ENCODE measurements at regions not wholly inside any gene's neighbourhood (a gene's known extent, or its start where the extent isn't known, plus 50 kb on each side); places are given as distances from the start of the nearest gene placed in this dataset.
"Not testable (repeated sequence)": the region's sequence is repeated elsewhere in the genome, so short reads cannot be mapped to it uniquely, and the experiment has no call there.

- DNase-seq; intact Hi-C loops (cut with DNase I); H3K9me3 ChIP-seq (ENCODE audit: control insufficient read depth, low read length); H3K4me3 ChIP-seq (ENCODE audit: low read length); H3K27ac ChIP-seq (ENCODE audit: low read length); H3K27me3 ChIP-seq (ENCODE audit: control insufficient read depth, insufficient read depth); H3K4me1 ChIP-seq (ENCODE audit: control insufficient read depth, insufficient read depth, low read length); ATAC-seq: not testable (repeated sequence)
- 98% methylated on average over 1 of the region's 1 CpG for WGBS
Observed at GRCh38 chr3:101975415-101975814, 126.1 kb downstream of the NFKBIZ start.

GRCh38 chr3:101976473-101976872, 127.2 kb downstream of the NFKBIZ start:
- ATAC-seq: peak; percentile 62 to 76
- Histone ChIP-seq H3K9me3 (ENCODE audit: control insufficient read depth, low read length) (no peaks in the 10 kb centered on the region), H3K4me3 (ENCODE audit: low read length) (no peak overlapping the region), H3K27ac (ENCODE audit: low read length) (no peak overlapping the region), H3K27me3 (ENCODE audit: control insufficient read depth, insufficient read depth) (no peaks in the 10 kb centered on the region), H3K4me1 (ENCODE audit: control insufficient read depth, insufficient read depth, low read length) (no peaks in the 10 kb centered on the region)
- intact Hi-C loops (cut with DNase I): no loop called here
- no peak for DNase-seq
- WGBS: 78% methylated on average over 1 of the region's 1 CpG

- 57% methylated on average over 2 of the region's 2 CpGs for WGBS
- DNase-seq (no peak), ATAC-seq (no peak)
- H3K27me3 ChIP-seq (ENCODE audit: control insufficient read depth, insufficient read depth): no peaks in the 10 kb centered on the region
- no peaks in the 10 kb centered on the region for H3K4me1 ChIP-seq (ENCODE audit: control insufficient read depth, insufficient read depth, low read length)
- intact Hi-C loops (cut with DNase I): no loop called here
- no peaks in the 10 kb centered on the region for H3K9me3 ChIP-seq (ENCODE audit: control insufficient read depth, low read length)
- H3K4me3 ChIP-seq (ENCODE audit: low read length): no peak overlapping the region
- H3K27ac ChIP-seq (ENCODE audit: low read length): no peak overlapping the region
Observed at GRCh38 chr3:101978348-101978747, 129.0 kb downstream of the NFKBIZ start.

GRCh38 chr3:101979033-101979432, 129.7 kb downstream of the NFKBIZ start:
- intact Hi-C loops (cut with DNase I): no loop called here
- no peak for DNase-seq
- no peak overlapping the region for H3K4me3 ChIP-seq (ENCODE audit: low read length)
- H3K4me1 ChIP-seq (ENCODE audit: control insufficient read depth, insufficient read depth, low read length): no peaks in the 10 kb centered on the region
- H3K9me3 ChIP-seq (ENCODE audit: control insufficient read depth, low read length): no peaks in the 10 kb centered on the region
- no peak for ATAC-seq
- WGBS: 90% methylated on average over 3 of the region's 3 CpGs
- H3K27me3 ChIP-seq (ENCODE audit: control insufficient read depth, insufficient read depth): no peaks in the 10 kb centered on the region
- no peak overlapping the region for H3K27ac ChIP-seq (ENCODE audit: low read length)

GRCh38 chr3:101984356-101984755, 135.0 kb downstream of the NFKBIZ start:
- H3K27me3 ChIP-seq (ENCODE audit: control insufficient read depth, insufficient read depth): no peaks in the 10 kb centered on the region
- ATAC-seq: no peak
- intact Hi-C loops (cut with DNase I): no loop called here

GRCh38 chr3:101988596-101988995, 139.3 kb downstream of the NFKBIZ start:
- Histone ChIP-seq H3K4me3 (ENCODE audit: low read length) (no peak overlapping the region), H3K4me1 (ENCODE audit: control insufficient read depth, insufficient read depth, low read length) (no peaks in the 10 kb centered on the region), H3K27ac (ENCODE audit: low read length) (no peak overlapping the region), H3K27me3 (ENCODE audit: control insufficient read depth, insufficient read depth) (no peaks in the 10 kb centered on the region), H3K9me3 (ENCODE audit: control insufficient read depth, low read length) (no peaks in the 10 kb centered on the region)
- ATAC-seq: no peak
- DNase-seq: no peak
- WGBS: 70% methylated on average over 3 of the region's 3 CpGs
- intact Hi-C loops (cut with DNase I): no loop called here

More at GRCh38 chr3:101984356-101984755, 135.0 kb downstream of the NFKBIZ start:
- Histone ChIP-seq H3K27ac (ENCODE audit: low read length) (no peak overlapping the region), H3K9me3 (ENCODE audit: control insufficient read depth, low read length) (no peaks in the 10 kb centered on the region), H3K4me1 (ENCODE audit: control insufficient read depth, insufficient read depth, low read length) (no peaks in the 10 kb centered on the region), H3K4me3 (ENCODE audit: low read length) (no peak overlapping the region)
- DNase-seq: no peak
- 80% methylated on average over 4 of the region's 4 CpGs for WGBS

- H3K9me3 ChIP-seq (ENCODE audit: control insufficient read depth, low read length): no peaks in the 10 kb centered on the region
- H3K4me1 ChIP-seq (ENCODE audit: control insufficient read depth, insufficient read depth, low read length): no peaks in the 10 kb centered on the region
- intact Hi-C loops (cut with DNase I): no loop called here
- H3K27me3 ChIP-seq (ENCODE audit: control insufficient read depth, insufficient read depth): no peaks in the 10 kb centered on the region
- DNase-seq (no peak), ATAC-seq (no peak)
- WGBS: 91% methylated on average over 5 of the region's 5 CpGs
- H3K4me3 ChIP-seq (ENCODE audit: low read length): no peak overlapping the region
- H3K27ac ChIP-seq (ENCODE audit: low read length): no peak overlapping the region
Observed at GRCh38 chr3:101989578-101990200, 140.4 kb downstream of the NFKBIZ start.

GRCh38 chr3:101992863-101993262, 143.5 kb downstream of the NFKBIZ start:
- 83% methylated on average over 2 of the region's 2 CpGs for WGBS
- no peak overlapping the region for H3K27ac ChIP-seq (ENCODE audit: low read length)
- intact Hi-C loops (cut with DNase I): no loop called here
- H3K4me3 ChIP-seq (ENCODE audit: low read length): no peak overlapping the region
- no peaks in the 10 kb centered on the region for H3K4me1 ChIP-seq (ENCODE audit: control insufficient read depth, insufficient read depth, low read length)
- no peaks in the 10 kb centered on the region for H3K9me3 ChIP-seq (ENCODE audit: control insufficient read depth, low read length)
- no peaks in the 10 kb centered on the region for H3K27me3 ChIP-seq (ENCODE audit: control insufficient read depth, insufficient read depth)
- DNase-seq (no peak), ATAC-seq (no peak)

GRCh38 chr3:101994386-101994785, 145.1 kb downstream of the NFKBIZ start:
- H3K27ac ChIP-seq (ENCODE audit: low read length): no peak overlapping the region
- H3K9me3 ChIP-seq (ENCODE audit: control insufficient read depth, low read length): no peaks in the 10 kb centered on the region
- ATAC-seq: no peak
- H3K4me3 ChIP-seq (ENCODE audit: low read length): no peak overlapping the region
- no peak for DNase-seq
- 89% methylated on average over 3 of the region's 3 CpGs for WGBS
- no peaks in the 10 kb centered on the region for H3K27me3 ChIP-seq (ENCODE audit: control insufficient read depth, insufficient read depth)
- no peaks in the 10 kb centered on the region for H3K4me1 ChIP-seq (ENCODE audit: control insufficient read depth, insufficient read depth, low read length)
- intact Hi-C loops (cut with DNase I): no loop called here

GRCh38 chr3:101995371-101996046, 146.2 kb downstream of the NFKBIZ start:
- Histone ChIP-seq H3K27ac (ENCODE audit: low read length) (no peak overlapping the region), H3K9me3 (ENCODE audit: control insufficient read depth, low read length) (no peaks in the 10 kb centered on the region), H3K27me3 (ENCODE audit: control insufficient read depth, insufficient read depth) (no peaks in the 10 kb centered on the region), H3K4me3 (ENCODE audit: low read length) (no peak overlapping the region), H3K4me1 (ENCODE audit: control insufficient read depth, insufficient read depth, low read length) (no peaks in the 10 kb centered on the region)
- ATAC-seq (no peak), DNase-seq (no peak)
- 57% methylated on average over 4 of the region's 4 CpGs for whole genome bisulfite sequencing
- intact Hi-C loops (cut with DNase I): no loop called here

- H3K4me3 ChIP-seq (ENCODE audit: low read length): no peak overlapping the region
- DNase-seq (no peak), ATAC-seq (no peak)
- H3K9me3 ChIP-seq (ENCODE audit: control insufficient read depth, low read length): no peaks in the 10 kb centered on the region
- no peaks in the 10 kb centered on the region for H3K27me3 ChIP-seq (ENCODE audit: control insufficient read depth, insufficient read depth)
- H3K4me1 ChIP-seq (ENCODE audit: control insufficient read depth, insufficient read depth, low read length): no peaks in the 10 kb centered on the region
- H3K27ac ChIP-seq (ENCODE audit: low read length): no peak overlapping the region
- WGBS: 97% methylated on average over 3 of the region's 3 CpGs
- intact Hi-C loops (cut with DNase I): no loop called here
Observed at GRCh38 chr3:101996832-101997231, 147.5 kb downstream of the NFKBIZ start.

Measured in right cardiac atrium (tissue), 5 donors.